ENCODE measurements at regions not wholly inside any gene's neighbourhood (a gene's known extent, or its start where the extent isn't known, plus 50 kb on each side); places are given as distances from the start of the nearest gene placed in this dataset.

DNA sequence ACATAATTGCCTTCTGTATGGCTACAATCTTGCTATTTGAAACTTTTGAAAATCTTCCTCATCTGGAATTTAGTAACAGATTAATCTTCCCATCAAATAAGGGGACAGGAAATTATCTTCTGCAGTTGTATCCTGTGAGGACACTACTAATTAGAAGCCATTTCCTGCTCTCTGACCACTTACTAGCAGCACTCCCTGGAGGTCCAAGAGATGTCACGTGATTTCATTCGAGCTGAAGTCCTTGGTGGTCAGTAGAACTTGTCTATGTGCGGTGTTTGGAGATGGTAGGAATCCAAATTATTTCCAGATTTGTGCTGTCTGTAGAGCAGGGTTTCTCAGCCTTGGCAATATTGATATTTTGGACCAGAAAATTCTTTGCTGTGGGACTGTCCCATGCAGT is 202.5 kb downstream of the TFAP2B start:
- Histone ChIP-seq H3K9me3 (ENCODE audit: control insufficient read depth in 2 of 3, low read length in 3 of 3) (no peaks in the 10 kb centered on the region), H3K27me3 (ENCODE audit: control insufficient read depth in 2 of 2, insufficient read depth in 2 of 2, low read length in 2 of 2) (no peaks in the 10 kb centered on the region), H3K27ac (ENCODE audit: low read depth, low read length) (no peak overlapping the region), H3K36me3 (ENCODE audit: control insufficient read depth in 2 of 3, insufficient read depth in 3 of 3, low read length in 3 of 3) (no peaks in the 10 kb centered on the region), H3K4me3 (ENCODE audit: low read length) (no peak overlapping the region), H3K4me1 (ENCODE audit: control insufficient read depth in 2 of 2, insufficient read depth in 2 of 2, low read length in 2 of 2) (no peaks in the 10 kb centered on the region)
- DNase-seq (no peak), ATAC-seq (no peak)
- Mint-ChIP-seq H3K36me3 (no peaks in the 10 kb centered on the region), H3K27ac (no peak overlapping the region), H3K4me1 (no peaks in the 10 kb centered on the region), H3K27me3 (no peaks in the 10 kb centered on the region), H3K4me3 (no peak overlapping the region), H3K9me3 (peaks cover 0 to 15% (median 2%) of the 10 kb centered on the region in 11 donors)
- ChIA-PET CTCF (no interaction called here), POLR2A (no interaction called here)
- intact Hi-C loops (cut with micrococcal nuclease): no loop called here

DNA sequence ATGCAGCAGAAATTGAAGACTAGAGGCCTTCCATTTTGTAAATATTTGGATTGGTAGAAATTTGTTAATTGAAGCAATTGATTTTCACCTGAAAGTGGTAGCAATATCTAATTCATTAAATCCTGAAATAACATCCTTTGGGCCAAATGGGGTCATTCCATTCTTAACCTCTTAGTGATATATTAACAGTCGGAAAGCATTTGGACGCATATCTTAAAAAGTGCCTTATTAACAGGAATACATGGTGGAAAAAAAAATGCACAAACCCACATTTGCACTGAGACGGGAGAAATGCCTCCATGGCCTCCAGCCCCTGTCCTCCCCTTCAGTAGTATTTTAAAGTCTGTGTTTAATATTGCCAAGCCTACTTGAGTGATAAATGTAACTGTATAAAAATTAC is 205.5 kb downstream of the TFAP2B start:
- Histone ChIP-seq H3K9me3 (ENCODE audit: control insufficient read depth in 2 of 3, low read length in 3 of 3) (no peaks in the 10 kb centered on the region), H3K36me3 (ENCODE audit: control insufficient read depth in 2 of 3, insufficient read depth in 3 of 3, low read length in 3 of 3) (no peaks in the 10 kb centered on the region), H3K27me3 (ENCODE audit: control insufficient read depth in 2 of 2, insufficient read depth in 2 of 2, low read length in 2 of 2) (no peaks in the 10 kb centered on the region), H3K4me1 (ENCODE audit: control insufficient read depth in 2 of 2, insufficient read depth in 2 of 2, low read length in 2 of 2) (no peaks in the 10 kb centered on the region), H3K4me3 (ENCODE audit: low read length) (no peak overlapping the region), H3K27ac (ENCODE audit: low read depth, low read length) (no peak overlapping the region)
- H3K36me3 Mint-ChIP-seq: no peaks in the 10 kb centered on the region
- no peak overlapping the region for H3K4me3 Mint-ChIP-seq
- no peak overlapping the region for H3K27ac Mint-ChIP-seq
- no peaks in the 10 kb centered on the region for H3K27me3 Mint-ChIP-seq
- no peak for ATAC-seq
- peaks cover 0 to 18% (median 3%) of the 10 kb centered on the region in 11 donors for H3K9me3 Mint-ChIP-seq
- no peaks in the 10 kb centered on the region for H3K4me1 Mint-ChIP-seq
- DNase-seq: no peak
- ChIA-PET CTCF (no interaction called here), POLR2A (no interaction called here)
- intact Hi-C loops (cut with micrococcal nuclease): no loop called here

DNA sequence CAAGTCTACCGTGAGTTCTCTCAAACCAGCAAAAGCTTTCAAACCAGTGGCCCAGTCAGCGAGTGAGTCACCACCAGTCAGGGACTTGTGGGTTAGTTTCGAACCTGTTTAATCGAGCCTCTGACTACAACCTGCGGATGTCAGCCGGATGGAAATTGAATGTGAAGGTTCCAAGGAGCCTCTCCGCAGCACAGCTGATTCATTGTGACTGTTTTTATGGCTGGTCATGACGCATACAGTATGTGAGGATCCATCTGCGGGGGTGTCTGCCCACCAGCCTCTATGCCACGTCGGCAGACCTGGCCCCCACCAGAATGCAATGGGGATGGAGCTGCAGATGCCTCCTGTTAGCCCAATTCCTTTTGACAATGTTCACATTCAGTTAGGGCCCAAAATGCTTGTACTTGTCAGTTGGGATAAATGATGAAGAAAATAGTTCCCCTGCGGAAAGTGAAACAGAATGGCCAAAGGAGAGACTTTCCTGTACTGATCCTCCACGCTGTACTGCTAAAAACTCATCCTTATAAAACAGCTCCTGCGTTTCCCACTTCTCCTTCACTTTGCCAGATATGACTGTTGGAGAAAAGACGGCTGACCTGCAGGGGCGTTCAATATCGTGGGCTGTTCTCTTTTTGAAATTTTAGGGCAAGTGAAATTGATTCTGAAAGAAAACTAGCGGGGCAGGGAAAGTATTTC is 206.6 kb downstream of the TFAP2B start:
- H3K27ac ChIP-seq (ENCODE audit: low read depth, low read length): no peak overlapping the region
- H3K9me3 ChIP-seq (ENCODE audit: control insufficient read depth in 2 of 3, low read length in 3 of 3): no peaks in the 10 kb centered on the region
- intact Hi-C loops (cut with micrococcal nuclease): no loop called here
- H3K4me3 ChIP-seq (ENCODE audit: low read length): no peak overlapping the region
- H3K36me3 ChIP-seq (ENCODE audit: control insufficient read depth in 2 of 3, insufficient read depth in 3 of 3, low read length in 3 of 3): no peaks in the 10 kb centered on the region
- H3K4me1 ChIP-seq (ENCODE audit: control insufficient read depth in 2 of 2, insufficient read depth in 2 of 2, low read length in 2 of 2): no peaks in the 10 kb centered on the region
- ATAC-seq (no peak), DNase-seq (no peak)
- ChIA-PET POLR2A (no interaction called here), CTCF (no interaction called here)
- H3K27ac Mint-ChIP-seq: no peak overlapping the region
- H3K4me1 Mint-ChIP-seq: no peaks in the 10 kb centered on the region
- H3K27me3 ChIP-seq (ENCODE audit: control insufficient read depth in 2 of 2, insufficient read depth in 2 of 2, low read length in 2 of 2): no peaks in the 10 kb centered on the region
- H3K27me3 Mint-ChIP-seq: no peaks in the 10 kb centered on the region
- no peaks in the 10 kb centered on the region for H3K36me3 Mint-ChIP-seq
- no peak overlapping the region for H3K4me3 Mint-ChIP-seq
- peaks cover 0 to 18% (median 3%) of the 10 kb centered on the region in 11 donors for H3K9me3 Mint-ChIP-seq

DNA sequence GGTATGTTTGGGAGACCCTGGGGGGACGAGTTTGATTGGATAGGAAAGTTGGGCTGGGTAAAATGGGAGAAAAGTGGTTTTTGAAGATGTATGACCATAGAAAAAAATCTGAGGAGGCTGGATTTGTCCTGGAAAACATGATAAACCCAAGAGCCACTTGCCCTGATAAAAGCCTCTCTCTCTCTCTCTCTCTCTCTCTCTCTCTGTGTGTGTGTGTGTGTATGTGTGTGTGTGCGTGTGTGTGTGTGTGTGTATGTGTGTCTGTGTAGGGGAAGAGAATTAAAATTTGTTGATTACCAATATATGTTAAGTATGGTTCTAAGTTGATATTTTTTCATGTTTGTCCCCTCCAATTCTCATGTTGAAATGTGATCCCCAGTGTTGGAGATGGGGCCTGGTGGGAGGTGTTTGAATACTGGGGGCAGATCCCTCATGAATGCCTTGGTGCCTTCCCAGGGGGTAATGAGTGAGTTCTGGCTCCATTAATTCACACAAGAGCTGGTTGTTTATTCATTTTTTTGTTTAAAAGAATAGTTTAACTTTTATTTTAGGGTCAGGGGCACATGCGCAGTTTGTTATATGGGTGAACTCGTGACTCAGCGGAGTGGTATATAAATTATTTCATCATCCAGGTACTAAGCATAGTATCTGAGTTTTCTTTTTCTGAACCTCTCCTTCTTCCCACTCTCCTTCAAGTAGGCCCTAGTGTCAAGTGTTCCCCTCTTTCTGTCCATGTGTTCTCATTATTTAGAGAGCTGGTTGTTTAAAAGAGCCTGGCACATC is 208.8 kb downstream of the TFAP2B start:
- Mint-ChIP-seq H3K27ac (no peak overlapping the region), H3K4me3 (no peak overlapping the region), H3K36me3 (no peaks in the 10 kb centered on the region), H3K4me1 (no peaks in the 10 kb centered on the region), H3K27me3 (no peaks in the 10 kb centered on the region), H3K9me3 (peaks cover 0 to 18% (median 2%) of the 10 kb centered on the region in 11 donors)
- no peaks in the 10 kb centered on the region for H3K4me1 ChIP-seq (ENCODE audit: control insufficient read depth in 2 of 2, insufficient read depth in 2 of 2, low read length in 2 of 2)
- intact Hi-C loops (cut with micrococcal nuclease): no loop called here
- H3K36me3 ChIP-seq (ENCODE audit: control insufficient read depth in 2 of 3, insufficient read depth in 3 of 3, low read length in 3 of 3): no peaks in the 10 kb centered on the region
- POLR2A ChIA-PET: no interaction called here
- DNase-seq (no peak), ATAC-seq (no peak)
- no peaks in the 10 kb centered on the region for H3K27me3 ChIP-seq (ENCODE audit: control insufficient read depth in 2 of 2, insufficient read depth in 2 of 2, low read length in 2 of 2)
- H3K27ac ChIP-seq (ENCODE audit: low read depth, low read length): no peak overlapping the region
- CTCF ChIA-PET: no interaction called here
- no peak overlapping the region for H3K4me3 ChIP-seq (ENCODE audit: low read length)
- H3K9me3 ChIP-seq (ENCODE audit: control insufficient read depth in 2 of 3, low read length in 3 of 3): no peaks in the 10 kb centered on the region

DNA sequence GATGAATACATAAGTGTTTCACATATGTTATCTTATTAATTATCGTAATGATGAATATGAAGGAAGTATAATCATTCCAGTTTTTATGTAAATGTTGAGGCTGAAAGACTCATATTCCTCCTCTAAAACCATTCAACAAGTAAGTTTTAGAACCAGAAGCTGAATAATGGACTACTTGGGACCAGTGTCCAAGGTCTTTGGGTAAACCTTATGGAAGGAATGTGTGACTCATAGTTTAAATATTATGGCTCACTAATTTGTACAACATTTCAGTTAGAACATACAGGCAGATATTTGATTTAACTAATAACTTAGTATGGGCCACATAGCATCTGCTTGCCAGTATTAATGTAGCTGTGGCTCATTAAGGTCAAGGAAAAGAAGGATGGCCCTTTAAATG is 209.6 kb downstream of the TFAP2B start:
- ATAC-seq: no peak
- POLR2A ChIA-PET: no interaction called here
- no peak overlapping the region for H3K4me3 ChIP-seq (ENCODE audit: low read length)

DNA sequence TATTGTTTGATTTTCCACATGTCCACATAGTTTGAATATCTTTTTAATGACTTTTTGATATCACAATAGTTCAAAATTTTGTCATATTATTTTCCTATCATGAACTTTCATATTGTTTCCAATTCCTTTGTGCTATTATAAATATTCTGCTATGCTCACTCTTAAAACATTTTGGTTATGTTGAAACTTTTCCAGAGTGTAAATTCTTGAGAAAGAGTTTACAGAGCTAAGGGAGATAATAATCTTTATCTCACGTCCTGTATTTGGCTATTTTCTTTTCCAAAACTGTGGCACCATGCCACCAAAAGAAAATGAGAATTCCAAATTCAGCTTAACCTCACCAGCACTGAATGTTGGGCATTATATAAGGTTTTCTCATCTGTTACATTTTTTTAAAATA is 210.9 kb downstream of the TFAP2B start:
- Mint-ChIP-seq H3K27ac (no peak overlapping the region), H3K27me3 (no peaks in the 10 kb centered on the region), H3K4me1 (no peaks in the 10 kb centered on the region), H3K36me3 (no peaks in the 10 kb centered on the region), H3K9me3 (peaks cover 0 to 19% (median 5%) of the 10 kb centered on the region in 11 donors), H3K4me3 (no peak overlapping the region)
- intact Hi-C loops (cut with micrococcal nuclease): no loop called here
- POLR2A ChIA-PET: no interaction called here
- CTCF ChIA-PET: no interaction called here
- Histone ChIP-seq H3K4me3 (ENCODE audit: low read length) (no peak overlapping the region), H3K27ac (ENCODE audit: low read depth, low read length) (no peak overlapping the region), H3K4me1 (ENCODE audit: control insufficient read depth in 2 of 2, insufficient read depth in 2 of 2, low read length in 2 of 2) (no peaks in the 10 kb centered on the region), H3K36me3 (ENCODE audit: control insufficient read depth in 2 of 3, insufficient read depth in 3 of 3, low read length in 3 of 3) (no peaks in the 10 kb centered on the region), H3K27me3 (ENCODE audit: control insufficient read depth in 2 of 2, insufficient read depth in 2 of 2, low read length in 2 of 2) (no peaks in the 10 kb centered on the region), H3K9me3 (ENCODE audit: control insufficient read depth in 2 of 3, low read length in 3 of 3) (no peaks in the 10 kb centered on the region)
- DNase-seq (no peak), ATAC-seq (no peak)

More for the DNA sequence above, 209.6 kb downstream of the TFAP2B start:
- DNase-seq: no peak
- H3K9me3 Mint-ChIP-seq: peaks cover 0 to 18% (median 3%) of the 10 kb centered on the region in 11 donors
- Histone ChIP-seq H3K27me3 (ENCODE audit: control insufficient read depth in 2 of 2, insufficient read depth in 2 of 2, low read length in 2 of 2) (no peaks in the 10 kb centered on the region), H3K27ac (ENCODE audit: low read depth, low read length) (no peak overlapping the region), H3K4me1 (ENCODE audit: control insufficient read depth in 2 of 2, insufficient read depth in 2 of 2, low read length in 2 of 2) (no peaks in the 10 kb centered on the region), H3K9me3 (ENCODE audit: control insufficient read depth in 2 of 3, low read length in 3 of 3) (no peaks in the 10 kb centered on the region), H3K36me3 (ENCODE audit: control insufficient read depth in 2 of 3, insufficient read depth in 3 of 3, low read length in 3 of 3) (no peaks in the 10 kb centered on the region)
- H3K27ac Mint-ChIP-seq: no peak overlapping the region
- H3K4me3 Mint-ChIP-seq: no peak overlapping the region
- H3K4me1 Mint-ChIP-seq: no peaks in the 10 kb centered on the region
- intact Hi-C loops (cut with micrococcal nuclease): no loop called here
- no peaks in the 10 kb centered on the region for H3K27me3 Mint-ChIP-seq
- H3K36me3 Mint-ChIP-seq: no peaks in the 10 kb centered on the region
- CTCF ChIA-PET: no interaction called here

DNA sequence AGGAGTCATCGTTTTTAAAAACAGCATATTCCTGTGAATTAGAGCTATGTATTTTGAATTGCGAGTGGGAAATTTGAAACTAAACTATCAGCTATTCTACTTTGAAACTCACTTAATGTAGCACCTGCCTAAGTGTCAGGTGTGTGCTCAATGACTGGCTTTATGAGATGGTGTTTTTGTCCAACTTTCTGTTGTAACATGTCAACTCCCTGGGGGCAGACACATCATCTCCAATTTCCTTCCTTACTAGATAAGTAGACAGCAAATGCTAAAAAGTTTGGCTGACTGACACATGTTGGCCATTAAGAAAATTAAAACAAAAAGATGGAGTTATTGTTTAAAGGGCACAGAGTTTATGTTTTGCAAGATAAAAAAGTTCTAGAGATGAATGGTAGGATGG is 226.9 kb downstream of the TFAP2B start:
- H3K36me3 Mint-ChIP-seq: no peaks in the 10 kb centered on the region
- no peak overlapping the region for H3K4me3 Mint-ChIP-seq
- Histone ChIP-seq H3K27ac (ENCODE audit: low read depth, low read length) (no peak overlapping the region), H3K4me1 (ENCODE audit: control insufficient read depth in 2 of 2, insufficient read depth in 2 of 2, low read length in 2 of 2) (no peaks in the 10 kb centered on the region), H3K4me3 (ENCODE audit: low read length) (no peak overlapping the region), H3K27me3 (ENCODE audit: control insufficient read depth in 2 of 2, insufficient read depth in 2 of 2, low read length in 2 of 2) (no peaks in the 10 kb centered on the region), H3K36me3 (ENCODE audit: control insufficient read depth in 2 of 3, insufficient read depth in 3 of 3, low read length in 3 of 3) (no peaks in the 10 kb centered on the region), H3K9me3 (ENCODE audit: control insufficient read depth in 2 of 3, low read length in 3 of 3) (no peaks in the 10 kb centered on the region)
- POLR2A ChIA-PET: no interaction called here
- no peaks in the 10 kb centered on the region for H3K4me1 Mint-ChIP-seq
- peaks cover 0 to 4% (median 0%) of the 10 kb centered on the region in 11 donors for H3K9me3 Mint-ChIP-seq
- ATAC-seq (no peak), DNase-seq (no peak)
- H3K27ac Mint-ChIP-seq: no peak overlapping the region
- H3K27me3 Mint-ChIP-seq: no peaks in the 10 kb centered on the region
- CTCF ChIA-PET: no interaction called here
- intact Hi-C loops (cut with micrococcal nuclease): no loop called here

Data from naive thymus-derived CD4-positive, alpha-beta T cell (primary cell).